Smooth muscle cell (in vitro differentiated cells): ENCODE measurements at regions not wholly inside any gene's neighbourhood (a gene's known extent, or its start where the extent isn't known, plus 50 kb on each side); places are given as distances from the start of the nearest gene placed in this dataset.

Source experiments
- DNase-seq: peaks from one replicate; lab custom pipeline; 2025; ENCODE audit not compliant: unreplicated experiment; lab: John Stamatoyannopoulos, UW
- H2AFZ ChIP-seq: fragments of 200-600 bp; sonication (generic); 2 replicates; pipeline ENCODE4 v1.6.0; 2016; ENCODE audit warnings: antibody characterized with exemption, low read depth, mild to moderate bottlenecking
- H3F3A ChIP-seq: fragments of 200-600 bp; sonication (generic); 2 replicates; pipeline ENCODE4 v1.6.0; 2017; ENCODE audit warnings: antibody characterized with exemption, low read depth
- H3K27ac ChIP-seq: fragments of 200-600 bp; sonication (generic); 2 replicates; pipeline ENCODE4 v1.5.1; 2016; ENCODE audit warnings: low read depth, mild to moderate bottlenecking
- H3K27me3 ChIP-seq: fragments of 200-600 bp; sonication (generic); 2 replicates; pipeline ENCODE4 v1.6.1; 2016; ENCODE audit warnings: low read depth, mild to moderate bottlenecking
- H3K36me3 ChIP-seq: fragments of 200-600 bp; sonication (generic); 2 replicates; pipeline ENCODE4 v1.5.1; 2016; ENCODE audit warnings: low read depth
- H3K4me1 ChIP-seq: fragments of 200-600 bp; sonication (generic); 2 replicates; pipeline ENCODE4 v1.5.1; 2016; ENCODE audit warnings: low read depth
- H3K4me2 ChIP-seq: fragments of 200-600 bp; sonication (generic); 2 replicates; pipeline ENCODE4 v1.6.0; 2016; ENCODE audit warnings: mild to moderate bottlenecking
- H3K4me3 ChIP-seq: fragments of 200-600 bp; sonication (generic); 2 replicates; pipeline ENCODE4 v1.5.1; 2016; ENCODE audit warnings: mild to moderate bottlenecking
- H3K79me2 ChIP-seq: fragments of 200-600 bp; sonication (generic); 2 replicates; pipeline ENCODE4 v1.6.0; 2016; ENCODE audit warnings: low read depth, mild to moderate bottlenecking
- H3K9ac ChIP-seq: fragments of 200-600 bp; sonication (generic); 2 replicates; pipeline ENCODE4 v1.6.0; 2016; ENCODE audit warnings: low read depth
- H3K9me3 ChIP-seq: fragments of 200-600 bp; sonication (generic); replicated peaks from 2 replicates; pipeline ENCODE4 v1.5.1; 2016; ENCODE audit warnings: low read depth
- H4K20me1 ChIP-seq: fragments of 200-600 bp; sonication (generic); 2 replicates; pipeline ENCODE4 v1.6.0; 2016; ENCODE audit warnings: low read depth
- CTCF ChIP-seq: fragments of 200-600 bp; sonication (generic); IDR thresholded peaks from 2 replicates; pipeline ENCODE4 v1.5.1; 2017; ENCODE audit warnings: borderline replicate concordance, mild to moderate bottlenecking, antibody characterized with exemption; ENCODE audit not compliant: insufficient read depth, poor library complexity, severe bottlenecking
- WGBS: methylation state at CpG from one replicate; pipeline ENCODE4 v1.1.7; 2016; ENCODE audit warnings: low lambda C conversion rate; 5-methylcytosine and 5-hydroxymethylcytosine counted together

GRCh38 chr15:95368191-95368590, 962.3 kb upstream of the NR2F2 start:
- TF ChIP-seq CTCF: no peak
- Histone ChIP-seq H3K27ac (no peak overlapping the region), H3K36me3 (no peaks in the 10 kb centered on the region), H3K79me2 (no peaks in the 10 kb centered on the region), H2AFZ (peak overlapping the region; percentile 80), H3K4me3 (no peak overlapping the region), H3K9ac (no peak overlapping the region), H3F3A (no peaks in the 10 kb centered on the region), H4K20me1 (no peaks in the 10 kb centered on the region), H3K27me3 (no peaks in the 10 kb centered on the region), H3K4me1 (peaks cover 7% of the 10 kb centered on the region), H3K4me2 (peak overlapping the region; percentile 65), H3K9me3 (no peaks in the 10 kb centered on the region)
- WGBS: 58% methylated on average over 5 of the region's 5 CpGs
- no peak for DNase-seq

GRCh38 chr15:95368755-95369601, 961.5 kb upstream of the NR2F2 start:
- no peaks in the 10 kb centered on the region for H3K27me3 ChIP-seq

GRCh38 chr15:95370291-95370690, 960.2 kb upstream of the NR2F2 start:
- Histone ChIP-seq H3K9ac (no peak overlapping the region), H3K36me3 (no peaks in the 10 kb centered on the region), H3K4me1 (peaks cover 7% of the 10 kb centered on the region), H3K27ac (no peak overlapping the region), H3K9me3 (no peaks in the 10 kb centered on the region), H3K4me3 (no peak overlapping the region), H3K4me2 (no peak overlapping the region), H4K20me1 (no peaks in the 10 kb centered on the region), H3K27me3 (no peaks in the 10 kb centered on the region), H2AFZ (no peak overlapping the region), H3F3A (no peaks in the 10 kb centered on the region), H3K79me2 (no peaks in the 10 kb centered on the region)
- TF ChIP-seq CTCF: no peak
- DNase-seq: no peak
- WGBS: 98% methylated on average over 2 of the region's 2 CpGs

More at GRCh38 chr15:95368755-95369601, 961.5 kb upstream of the NR2F2 start:
- no peak for TF ChIP-seq CTCF
- no peaks in the 10 kb centered on the region for H3K36me3 ChIP-seq
- no peak overlapping the region for H3K4me3 ChIP-seq
- H3K9me3 ChIP-seq: no peaks in the 10 kb centered on the region
- H3K4me1 ChIP-seq: peaks cover 7% of the 10 kb centered on the region
- H3K27ac ChIP-seq: no peak overlapping the region
- H2AFZ ChIP-seq: no peak overlapping the region
- WGBS: 92% methylated on average over 7 of the region's 7 CpGs
- no peak overlapping the region for H3K4me2 ChIP-seq
- H3F3A ChIP-seq: no peaks in the 10 kb centered on the region
- H3K9ac ChIP-seq: no peak overlapping the region
- no peak for DNase-seq
- no peaks in the 10 kb centered on the region for H3K79me2 ChIP-seq
- H4K20me1 ChIP-seq: no peaks in the 10 kb centered on the region

GRCh38 chr15:95371664-95372063, 958.8 kb upstream of the NR2F2 start:
- TF ChIP-seq CTCF: no peak
- H3K9me3 ChIP-seq: no peaks in the 10 kb centered on the region
- WGBS: 85% methylated on average over 2 of the region's 2 CpGs
- H3K4me3 ChIP-seq: no peak overlapping the region
- no peaks in the 10 kb centered on the region for H3K27me3 ChIP-seq
- no peaks in the 10 kb centered on the region for H3K4me1 ChIP-seq
- no peaks in the 10 kb centered on the region for H3K36me3 ChIP-seq
- H3K9ac ChIP-seq: no peak overlapping the region
- no peak overlapping the region for H3K4me2 ChIP-seq
- H3K79me2 ChIP-seq: no peaks in the 10 kb centered on the region
- H3F3A ChIP-seq: no peaks in the 10 kb centered on the region
- no peak overlapping the region for H2AFZ ChIP-seq
- H3K27ac ChIP-seq: no peak overlapping the region
- no peaks in the 10 kb centered on the region for H4K20me1 ChIP-seq
- no peak for DNase-seq
